KG1 (cell line): ENCODE measurements at regions not wholly inside any gene's neighbourhood (a gene's known extent, or its start where the extent isn't known, plus 50 kb on each side); places are given as distances from the start of the nearest gene placed in this dataset.

ENCODE experiments used
- DNase-seq: peaks from one replicate; lab custom pipeline; 2025; lab: John Stamatoyannopoulos, UW

GRCh38 chr4:26104056-26104685 is 190.2 kb downstream of the SMIM20 start:
- no peak for DNase-seq

GRCh38 chr4:26105337-26105736 is 191.3 kb downstream of the SMIM20 start:
- no peak for DNase-seq

GRCh38 chr4:26105815-26106699 is 192.0 kb downstream of the SMIM20 start:
- no peak for DNase-seq

GRCh38 chr4:26106776-26107175 is 192.8 kb downstream of the SMIM20 start:
- no peak for DNase-seq

- DNase-seq, result no peak
Measured at GRCh38 chr4:26108054-26108453, 194.0 kb downstream of the SMIM20 start.

GRCh38 chr4:26110493-26110892 is 196.5 kb downstream of the SMIM20 start:
- no peak for DNase-seq

- no peak for DNase-seq
Measured at GRCh38 chr4:26113339-26113940, 199.4 kb downstream of the SMIM20 start.

- no peak for DNase-seq
Measured at GRCh38 chr4:26116057-26116456, 202.0 kb downstream of the SMIM20 start.

- DNase-seq, result no peak
Measured at GRCh38 chr4:26120098-26120825, 200.6 kb upstream of the RBPJ start.

GRCh38 chr4:26122690-26123089 is 198.1 kb upstream of the RBPJ start:
- DNase-seq, result no peak

GRCh38 chr4:26124753-26125321 is 196.0 kb upstream of the RBPJ start:
- DNase-seq, result no peak

- DNase-seq, result no peak
Measured at GRCh38 chr4:26126143-26126718, 194.6 kb upstream of the RBPJ start.

- no peak for DNase-seq
Measured at GRCh38 chr4:26126994-26127393, 193.8 kb upstream of the RBPJ start.

- no peak for DNase-seq
Measured at GRCh38 chr4:26127851-26128337, 192.9 kb upstream of the RBPJ start.

GRCh38 chr4:26130173-26130572 is 190.6 kb upstream of the RBPJ start:
- DNase-seq, result no peak

GRCh38 chr4:26130841-26131432 is 189.9 kb upstream of the RBPJ start:
- DNase-seq, result no peak

- DNase-seq, result no peak
Measured at GRCh38 chr4:26131711-26132110, 189.1 kb upstream of the RBPJ start.

GRCh38 chr4:26132858-26133257 is 188.0 kb upstream of the RBPJ start:
- DNase-seq, result no peak

GRCh38 chr4:26133840-26134239 is 187.0 kb upstream of the RBPJ start:
- no peak for DNase-seq

GRCh38 chr4:26135331-26135730 is 185.5 kb upstream of the RBPJ start:
- DNase-seq, result no peak

GRCh38 chr4:26136615-26137014 is 184.2 kb upstream of the RBPJ start:
- DNase-seq, result no peak
